ENCODE measurements at regions not wholly inside any gene's neighbourhood (a gene's known extent, or its start where the extent isn't known, plus 50 kb on each side); places are given as distances from the start of the nearest gene placed in this dataset.
A peak's percentile ranks its signal among the peaks of the same experiment; 100 is the strongest.

DNA sequence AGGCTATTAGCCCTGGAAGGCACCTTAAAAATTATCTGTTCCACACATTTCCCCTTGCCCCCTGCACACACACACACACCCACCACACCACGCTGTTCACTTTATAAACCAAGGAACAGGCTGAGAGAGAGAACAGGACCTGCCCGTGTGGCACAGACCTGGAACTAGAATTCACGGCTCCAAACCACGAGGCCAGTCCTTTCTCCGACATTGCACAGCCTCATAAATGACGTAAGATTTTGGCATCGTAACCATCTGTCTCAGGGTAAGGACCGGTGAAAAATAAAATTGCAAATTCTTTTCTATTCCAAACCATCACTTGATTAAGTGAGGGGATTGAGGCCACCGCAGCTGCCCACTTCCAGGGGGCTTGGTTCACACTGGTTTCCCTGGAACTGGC lies 330.3 kb downstream of the BCOR start:
- Histone ChIP-seq H3K36me3 (ENCODE audit: control insufficient read depth, insufficient read depth, low read length) (no peaks in the 10 kb centered on the region), H3K27ac (ENCODE audit: low read depth, low read length, severe bottlenecking) (no peak overlapping the region), H3K4me1 (ENCODE audit: control insufficient read depth, insufficient read depth, low read length, poor library complexity, severe bottlenecking) (peaks cover 23% of the 10 kb centered on the region), H3K9me3 (ENCODE audit: control insufficient read depth, low read length) (no peaks in the 10 kb centered on the region), H3K4me3 (ENCODE audit: extremely low read depth, insufficient read depth, low read length, poor library complexity, severe bottlenecking) (no peak overlapping the region)
- WGBS, 2 experiments (ENCODE audit: insufficient coverage in 2 of 2): 94 to 97% methylated on average over 3 to 7 of the region's 9 CpGs

DNA sequence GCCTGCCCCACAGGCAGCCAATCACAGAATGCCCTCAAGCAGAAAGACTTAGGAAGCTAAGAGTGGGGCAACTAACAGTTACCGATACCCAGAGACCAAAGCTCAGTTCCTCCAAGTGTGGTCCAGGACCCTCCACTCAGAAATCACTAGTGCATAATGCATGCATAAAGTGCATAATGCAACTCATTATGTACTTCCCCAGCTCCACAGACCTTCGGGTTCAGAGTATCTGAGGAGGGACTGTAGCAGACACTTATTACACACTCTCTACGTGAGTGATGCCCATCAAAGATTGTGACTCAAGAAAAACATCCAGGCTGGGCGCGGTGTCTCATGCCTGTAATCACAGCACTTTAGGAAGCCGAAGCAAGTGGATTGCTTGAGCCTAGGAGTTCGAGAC lies 328.0 kb downstream of the BCOR start:
- H3K9me3 ChIP-seq (ENCODE audit: control insufficient read depth, low read length): no peaks in the 10 kb centered on the region
- no peak overlapping the region for H3K27ac ChIP-seq (ENCODE audit: low read depth, low read length, severe bottlenecking)
- peaks cover 35% of the 10 kb centered on the region for H3K4me1 ChIP-seq (ENCODE audit: control insufficient read depth, insufficient read depth, low read length, poor library complexity, severe bottlenecking)
- 84 to 90% methylated on average over 3 of the region's 7 CpGs for WGBS, 2 experiments (ENCODE audit: insufficient coverage in 2 of 2)
- no peak overlapping the region for H3K4me3 ChIP-seq (ENCODE audit: extremely low read depth, insufficient read depth, low read length, poor library complexity, severe bottlenecking)
- H3K36me3 ChIP-seq (ENCODE audit: control insufficient read depth, insufficient read depth, low read length): no peaks in the 10 kb centered on the region

GRCh38 chrX:39771089-39771488 lies 326.7 kb downstream of the BCOR start:
- 100% methylated on average over 1 of the region's 5 CpGs; no CpG with 5 or more reads in 1 of the 2 experiments for WGBS, 2 experiments (ENCODE audit: insufficient coverage in 2 of 2)
- H3K27ac ChIP-seq (ENCODE audit: low read depth, low read length, severe bottlenecking): no peak overlapping the region
- peaks cover 35% of the 10 kb centered on the region for H3K4me1 ChIP-seq (ENCODE audit: control insufficient read depth, insufficient read depth, low read length, poor library complexity, severe bottlenecking)
- no peak overlapping the region for H3K4me3 ChIP-seq (ENCODE audit: extremely low read depth, insufficient read depth, low read length, poor library complexity, severe bottlenecking)
- H3K9me3 ChIP-seq (ENCODE audit: control insufficient read depth, low read length): no peaks in the 10 kb centered on the region
- H3K36me3 ChIP-seq (ENCODE audit: control insufficient read depth, insufficient read depth, low read length): no peaks in the 10 kb centered on the region

GRCh38 chrX:39772057-39772832 lies 325.5 kb downstream of the BCOR start:
- no peaks in the 10 kb centered on the region for H3K9me3 ChIP-seq (ENCODE audit: control insufficient read depth, low read length)
- no peak overlapping the region for H3K4me3 ChIP-seq (ENCODE audit: extremely low read depth, insufficient read depth, low read length, poor library complexity, severe bottlenecking)
- WGBS, 2 experiments (ENCODE audit: insufficient coverage in 2 of 2): 0 to 10% methylated on average over 2 to 3 of the region's 21 CpGs
- H3K4me1 ChIP-seq (ENCODE audit: control insufficient read depth, insufficient read depth, low read length, poor library complexity, severe bottlenecking): peaks cover 31% of the 10 kb centered on the region
- H3K36me3 ChIP-seq (ENCODE audit: control insufficient read depth, insufficient read depth, low read length): no peaks in the 10 kb centered on the region
- peak overlapping the region; percentile 87 for H3K27ac ChIP-seq (ENCODE audit: low read depth, low read length, severe bottlenecking)

DNA sequence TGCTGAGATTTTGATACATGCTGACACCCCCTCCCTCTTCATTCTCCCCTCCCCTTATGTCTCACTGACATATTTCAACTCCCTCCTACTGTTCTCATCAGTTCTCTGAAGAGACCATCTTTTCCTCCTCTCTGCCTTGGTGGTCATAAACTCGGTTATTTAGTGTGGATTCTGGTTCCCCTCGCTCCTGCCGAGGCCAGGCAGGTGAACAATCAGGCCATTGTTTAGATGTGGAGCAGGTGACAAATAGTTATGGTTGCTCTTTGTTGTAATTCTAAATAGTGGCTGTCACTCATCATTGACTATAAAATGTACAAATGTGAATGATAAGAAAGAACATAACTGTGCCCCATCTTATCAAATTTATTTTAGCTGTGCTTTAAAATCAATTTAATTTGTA lies 324.6 kb downstream of the BCOR start:
- Histone ChIP-seq H3K27ac (ENCODE audit: low read depth, low read length, severe bottlenecking) (no peak overlapping the region), H3K36me3 (ENCODE audit: control insufficient read depth, insufficient read depth, low read length) (no peaks in the 10 kb centered on the region), H3K4me1 (ENCODE audit: control insufficient read depth, insufficient read depth, low read length, poor library complexity, severe bottlenecking) (peaks cover 31% of the 10 kb centered on the region), H3K4me3 (ENCODE audit: extremely low read depth, insufficient read depth, low read length, poor library complexity, severe bottlenecking) (no peak overlapping the region), H3K9me3 (ENCODE audit: control insufficient read depth, low read length) (no peaks in the 10 kb centered on the region)
- no CpG with 5 or more reads among the region's 3 CpGs for WGBS, 2 experiments (ENCODE audit: insufficient coverage in 2 of 2)

GRCh38 chrX:39773923-39774773 lies 323.6 kb downstream of the BCOR start:
- Histone ChIP-seq H3K4me3 (ENCODE audit: extremely low read depth, insufficient read depth, low read length, poor library complexity, severe bottlenecking) (no peak overlapping the region), H3K36me3 (ENCODE audit: control insufficient read depth, insufficient read depth, low read length) (no peaks in the 10 kb centered on the region), H3K27ac (ENCODE audit: low read depth, low read length, severe bottlenecking) (peak overlapping the region; percentile 47), H3K9me3 (ENCODE audit: control insufficient read depth, low read length) (no peaks in the 10 kb centered on the region), H3K4me1 (ENCODE audit: control insufficient read depth, insufficient read depth, low read length, poor library complexity, severe bottlenecking) (peaks cover 31% of the 10 kb centered on the region)
- 66 to 73% methylated on average over 10 to 12 of the region's 19 CpGs for WGBS, 2 experiments (ENCODE audit: insufficient coverage in 2 of 2)

- no peaks in the 10 kb centered on the region for H3K9me3 ChIP-seq (ENCODE audit: control insufficient read depth, low read length)
- H3K27ac ChIP-seq (ENCODE audit: low read depth, low read length, severe bottlenecking): peak overlapping the region; percentile 47
- WGBS, 2 experiments (ENCODE audit: insufficient coverage in 2 of 2): no CpG with 5 or more reads among the region's 5 CpGs
- H3K36me3 ChIP-seq (ENCODE audit: control insufficient read depth, insufficient read depth, low read length): no peaks in the 10 kb centered on the region
- H3K4me3 ChIP-seq (ENCODE audit: extremely low read depth, insufficient read depth, low read length, poor library complexity, severe bottlenecking): no peak overlapping the region
- H3K4me1 ChIP-seq (ENCODE audit: control insufficient read depth, insufficient read depth, low read length, poor library complexity, severe bottlenecking): peaks cover 31% of the 10 kb centered on the region
These were observed 322.9 kb downstream of the BCOR start for GRCh38 chrX:39774774-39775328.

DNA sequence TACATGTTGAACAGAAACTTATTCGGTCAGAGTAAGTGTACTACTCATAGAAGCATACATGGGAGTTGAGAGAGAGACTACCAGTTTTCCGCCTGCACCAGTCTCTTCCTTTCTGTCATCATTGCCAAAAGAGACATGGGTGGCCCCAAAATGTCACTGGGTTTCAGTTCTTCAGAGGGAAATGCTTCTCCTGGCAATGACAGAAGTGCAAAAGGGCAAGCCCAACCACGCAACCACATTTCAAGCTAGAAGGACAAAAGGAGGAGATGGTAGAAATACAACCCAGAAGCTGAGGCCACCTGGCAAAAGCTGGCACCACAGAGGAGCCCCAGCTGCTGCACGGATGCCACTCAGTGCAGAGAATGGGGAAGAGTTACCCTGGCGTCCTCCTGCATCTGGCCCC lies 320.1 kb downstream of the BCOR start:
- WGBS, 2 experiments (ENCODE audit: insufficient coverage in 2 of 2): 100% methylated on average over 3 of the region's 5 CpGs; no CpG with 5 or more reads in 1 of the 2 experiments
- Histone ChIP-seq H3K4me1 (ENCODE audit: control insufficient read depth, insufficient read depth, low read length, poor library complexity, severe bottlenecking) (peaks cover 16% of the 10 kb centered on the region), H3K36me3 (ENCODE audit: control insufficient read depth, insufficient read depth, low read length) (no peaks in the 10 kb centered on the region), H3K9me3 (ENCODE audit: control insufficient read depth, low read length) (no peaks in the 10 kb centered on the region), H3K27ac (ENCODE audit: low read depth, low read length, severe bottlenecking) (no peak overlapping the region), H3K4me3 (ENCODE audit: extremely low read depth, insufficient read depth, low read length, poor library complexity, severe bottlenecking) (no peak overlapping the region)

DNA sequence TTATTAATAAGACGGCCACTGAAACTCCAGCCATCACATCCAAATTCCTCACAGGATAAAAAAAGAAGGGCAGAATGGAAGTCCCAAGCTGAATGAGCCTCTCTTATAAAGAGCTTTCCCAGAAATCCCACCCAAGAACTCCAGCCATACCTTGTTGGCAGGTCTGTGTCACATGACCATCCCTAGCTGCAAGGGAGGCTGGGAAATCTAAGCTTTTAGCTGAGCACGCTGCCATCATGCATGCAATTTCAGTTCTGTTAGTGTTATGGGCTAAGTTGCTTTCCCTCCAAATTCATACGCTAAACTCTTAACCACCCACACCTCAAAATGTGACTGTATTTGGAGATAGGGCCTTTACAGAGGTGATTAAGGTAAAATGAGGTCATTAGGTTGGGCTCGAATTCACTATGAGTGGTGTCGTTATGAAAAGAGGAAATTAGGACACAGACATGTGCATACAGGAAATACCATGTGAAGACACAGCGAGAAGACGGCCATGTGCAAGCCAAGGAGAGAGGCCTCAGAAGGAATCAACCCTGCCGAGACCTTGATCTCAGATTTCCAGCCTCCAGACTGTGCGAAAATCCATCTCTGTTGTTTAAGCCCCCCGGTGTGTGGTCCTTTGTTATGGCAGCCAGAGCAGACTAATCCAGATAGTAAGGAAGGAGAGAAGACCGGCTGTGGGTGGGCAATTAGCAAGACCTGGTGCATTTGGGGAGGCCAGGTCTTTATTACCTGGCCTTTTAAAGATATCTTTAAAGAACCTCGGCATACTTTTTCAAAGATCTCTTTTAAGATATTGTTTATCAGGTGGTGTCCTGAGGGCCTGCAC lies 317.6 kb downstream of the BCOR start:
- Histone ChIP-seq H3K9me3 (ENCODE audit: control insufficient read depth, low read length) (no peaks in the 10 kb centered on the region), H3K4me3 (ENCODE audit: extremely low read depth, insufficient read depth, low read length, poor library complexity, severe bottlenecking) (no peak overlapping the region), H3K36me3 (ENCODE audit: control insufficient read depth, insufficient read depth, low read length) (no peaks in the 10 kb centered on the region), H3K4me1 (ENCODE audit: control insufficient read depth, insufficient read depth, low read length, poor library complexity, severe bottlenecking) (no peaks in the 10 kb centered on the region), H3K27ac (ENCODE audit: low read depth, low read length, severe bottlenecking) (no peak overlapping the region)
- 64 to 73% methylated on average over 3 to 6 of the region's 12 CpGs for WGBS, 2 experiments (ENCODE audit: insufficient coverage in 2 of 2)

GRCh38 chrX:39782276-39782675 lies 315.5 kb downstream of the BCOR start:
- Histone ChIP-seq H3K27ac (ENCODE audit: low read depth, low read length, severe bottlenecking) (no peak overlapping the region), H3K9me3 (ENCODE audit: control insufficient read depth, low read length) (no peaks in the 10 kb centered on the region), H3K4me3 (ENCODE audit: extremely low read depth, insufficient read depth, low read length, poor library complexity, severe bottlenecking) (no peak overlapping the region), H3K4me1 (ENCODE audit: control insufficient read depth, insufficient read depth, low read length, poor library complexity, severe bottlenecking) (no peaks in the 10 kb centered on the region), H3K36me3 (ENCODE audit: control insufficient read depth, insufficient read depth, low read length) (no peaks in the 10 kb centered on the region)
- 28 to 35% methylated on average over 2 to 3 of the region's 4 CpGs for WGBS, 2 experiments (ENCODE audit: insufficient coverage in 2 of 2)

Data from mesodermal cell (in vitro differentiated cells).